ENCODE measurements at regions not wholly inside any gene's neighbourhood (a gene's known extent, or its start where the extent isn't known, plus 50 kb on each side); places are given as distances from the start of the nearest gene placed in this dataset.
A peak's percentile ranks its signal among the peaks of the same experiment; 100 is the strongest.
"Not testable (repeated sequence)": the region's sequence is repeated elsewhere in the genome, so short reads cannot be mapped to it uniquely, and the experiment has no call there.

GRCh38 chr2:4762951-4763376 lies 929.2 kb upstream of the SOX11 start:
- DNase-seq = peak; percentile 66

GRCh38 chr2:4765787-4766530 lies 926.2 kb upstream of the SOX11 start:
- DNase-seq = no peak

- no peak for DNase-seq
Measured at GRCh38 chr2:4775668-4776067, 916.5 kb upstream of the SOX11 start.

- DNase-seq = no peak
Measured at GRCh38 chr2:4780679-4781078, 911.5 kb upstream of the SOX11 start.

- no peak for DNase-seq
Measured at GRCh38 chr2:4782647-4783046, 909.5 kb upstream of the SOX11 start.

- DNase-seq = no peak
Measured at GRCh38 chr2:4791488-4791887, 900.7 kb upstream of the SOX11 start.

GRCh38 chr2:4792126-4792525 lies 900.1 kb upstream of the SOX11 start:
- DNase-seq = no peak

GRCh38 chr2:4803396-4803795 lies 888.8 kb upstream of the SOX11 start:
- DNase-seq = no peak

- DNase-seq = not testable (repeated sequence)
Measured at GRCh38 chr2:4814137-4814536, 878.0 kb upstream of the SOX11 start.

GRCh38 chr2:4827836-4828235 lies 864.3 kb upstream of the SOX11 start:
- DNase-seq = no peak

- no peak for DNase-seq
Measured at GRCh38 chr2:4828682-4829374, 863.4 kb upstream of the SOX11 start.

- peak; percentile 15 for DNase-seq
Measured at GRCh38 chr2:4831751-4832150, 860.4 kb upstream of the SOX11 start.

- DNase-seq = no peak
Measured at GRCh38 chr2:4832642-4833041, 859.5 kb upstream of the SOX11 start.

- no peak for DNase-seq
Measured at GRCh38 chr2:4838626-4839025, 853.6 kb upstream of the SOX11 start.

- DNase-seq = no peak
Measured at GRCh38 chr2:4840791-4841190, 851.4 kb upstream of the SOX11 start.

GRCh38 chr2:4844881-4845280 lies 847.3 kb upstream of the SOX11 start:
- no peak for DNase-seq

GRCh38 chr2:4862031-4862430 lies 830.2 kb upstream of the SOX11 start:
- DNase-seq = no peak

GRCh38 chr2:4866198-4866597 lies 826.0 kb upstream of the SOX11 start:
- no peak for DNase-seq

- no peak for DNase-seq
Measured at GRCh38 chr2:4868466-4868865, 823.7 kb upstream of the SOX11 start.

- DNase-seq = no peak
Measured at GRCh38 chr2:4869154-4869553, 823.0 kb upstream of the SOX11 start.

- DNase-seq = no peak
Measured at GRCh38 chr2:4873364-4873763, 818.8 kb upstream of the SOX11 start.

GRCh38 chr2:4873876-4874593 lies 818.1 kb upstream of the SOX11 start:
- DNase-seq = no peak

- DNase-seq = peak; percentile 30
Measured at GRCh38 chr2:4882421-4882820, 809.8 kb upstream of the SOX11 start.

- DNase-seq = no peak
Measured at GRCh38 chr2:4882941-4883340, 809.2 kb upstream of the SOX11 start.

Measured in NCI-H1092 treated with DMSO at 0.1 percent for 48 hours (cell line).